ENCODE measurements at regions not wholly inside any gene's neighbourhood (a gene's known extent, or its start where the extent isn't known, plus 50 kb on each side); places are given as distances from the start of the nearest gene placed in this dataset.
A peak's percentile ranks its signal among the peaks of the same experiment; 100 is the strongest.

GRCh38 chr2:46829231-46829995 is 86.2 kb downstream of the MCFD2 start:
- H3K27ac ChIP-seq, result no peak overlapping the region
- H3K27me3 ChIP-seq, result no peaks in the 10 kb centered on the region
- H3K9me3 ChIP-seq (ENCODE audit: low read depth), result no peaks in the 10 kb centered on the region
- H3K4me1 ChIP-seq (ENCODE audit: low read depth), result no peaks in the 10 kb centered on the region
- TF ChIP-seq CTCF (IDR thresholded peaks at IDR 0.05; ENCODE audit: low read depth, low read length), result no peak
- DNase-seq (ENCODE audit: low read depth in 1 of 2, low spot score in 1 of 2), result no peak
- no peak overlapping the region for H3K4me3 ChIP-seq
- no peaks in the 10 kb centered on the region for H3K36me3 ChIP-seq

- TF ChIP-seq CTCF (IDR thresholded peaks at IDR 0.05; ENCODE audit: low read depth, low read length), result no peak
- Histone ChIP-seq H3K4me1 (ENCODE audit: low read depth) (no peaks in the 10 kb centered on the region), H3K36me3 (no peaks in the 10 kb centered on the region), H3K27ac (no peak overlapping the region), H3K9me3 (ENCODE audit: low read depth) (no peaks in the 10 kb centered on the region), H3K27me3 (no peaks in the 10 kb centered on the region), H3K4me3 (no peak overlapping the region)
- no peak for DNase-seq (ENCODE audit: low read depth in 1 of 2, low spot score in 1 of 2)
Observed at GRCh38 chr2:46828491-46829230, 86.9 kb downstream of the MCFD2 start.

- H3K4me3 ChIP-seq, result no peak overlapping the region
Observed at GRCh38 chr2:46828135-46828438, 87.5 kb downstream of the MCFD2 start.

GRCh38 chr2:46827274-46828134 is 88.1 kb downstream of the MCFD2 start:
- H3K27ac ChIP-seq, result no peak overlapping the region
- H3K4me3 ChIP-seq, result no peak overlapping the region
- H3K4me1 ChIP-seq (ENCODE audit: low read depth), result peaks cover 3% of the 10 kb centered on the region
- no peak for TF ChIP-seq CTCF (IDR thresholded peaks at IDR 0.05; ENCODE audit: low read depth, low read length)
- no peaks in the 10 kb centered on the region for H3K36me3 ChIP-seq
- H3K27me3 ChIP-seq, result no peaks in the 10 kb centered on the region
- peak in 1 of 2 donors; percentile 57 for DNase-seq (ENCODE audit: low read depth in 1 of 2, low spot score in 1 of 2)
- no peaks in the 10 kb centered on the region for H3K9me3 ChIP-seq (ENCODE audit: low read depth)

More at GRCh38 chr2:46828135-46828438, 87.5 kb downstream of the MCFD2 start:
- Histone ChIP-seq H3K36me3 (no peaks in the 10 kb centered on the region), H3K27ac (no peak overlapping the region), H3K27me3 (no peaks in the 10 kb centered on the region), H3K4me1 (ENCODE audit: low read depth) (no peaks in the 10 kb centered on the region), H3K9me3 (ENCODE audit: low read depth) (no peaks in the 10 kb centered on the region)
- DNase-seq (ENCODE audit: low read depth in 1 of 2, low spot score in 1 of 2), result no peak
- TF ChIP-seq CTCF (IDR thresholded peaks at IDR 0.05; ENCODE audit: low read depth, low read length), result no peak

GRCh38 chr2:46826569-46827245 is 88.9 kb downstream of the MCFD2 start:
- H3K4me3 ChIP-seq, result no peak overlapping the region
- no peaks in the 10 kb centered on the region for H3K27me3 ChIP-seq
- H3K36me3 ChIP-seq, result no peaks in the 10 kb centered on the region
- no peaks in the 10 kb centered on the region for H3K9me3 ChIP-seq (ENCODE audit: low read depth)
- DNase-seq (ENCODE audit: low read depth in 1 of 2, low spot score in 1 of 2), result no peak
- TF ChIP-seq CTCF (IDR thresholded peaks at IDR 0.05; ENCODE audit: low read depth, low read length), result no peak
- H3K4me1 ChIP-seq (ENCODE audit: low read depth), result peaks cover 10% of the 10 kb centered on the region
- H3K27ac ChIP-seq, result no peak overlapping the region

All from cardiac muscle cell (in vitro differentiated cells and primary cell).